ENCODE measurements at regions not wholly inside any gene's neighbourhood (a gene's known extent, or its start where the extent isn't known, plus 50 kb on each side); places are given as distances from the start of the nearest gene placed in this dataset.

DNA sequence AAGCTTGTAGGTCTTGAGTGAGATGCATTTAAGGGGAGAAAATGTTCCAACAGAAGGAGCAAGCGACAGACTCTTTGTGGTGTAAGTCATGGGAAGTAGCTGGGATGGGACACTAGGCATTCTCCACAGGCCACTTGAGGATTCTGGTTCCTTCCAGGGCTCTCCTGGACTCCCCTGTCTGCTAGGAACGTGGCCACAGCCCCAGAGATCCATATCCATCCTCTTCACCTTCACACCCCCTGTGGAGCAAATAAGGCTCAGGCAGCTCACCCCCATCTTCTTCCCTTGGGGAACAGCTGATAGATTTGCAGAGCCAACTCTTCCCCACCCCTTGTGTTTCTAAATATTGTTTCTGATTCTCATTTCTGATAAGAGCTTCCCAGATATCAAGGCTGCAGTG, 482.6 kb upstream of the MKI67 start:
- no peak for TF ChIP-seq POLR2A (IDR thresholded peaks at IDR 0.05; ENCODE audit: low read length)
- TF ChIP-seq GATA1 (IDR thresholded peaks at IDR 0.05; ENCODE audit: low read depth, low read length), result no peak

Measured in erythroblast (primary cell).